ENCODE measurements at regions not wholly inside any gene's neighbourhood (a gene's known extent, or its start where the extent isn't known, plus 50 kb on each side); places are given as distances from the start of the nearest gene placed in this dataset.

DNA sequence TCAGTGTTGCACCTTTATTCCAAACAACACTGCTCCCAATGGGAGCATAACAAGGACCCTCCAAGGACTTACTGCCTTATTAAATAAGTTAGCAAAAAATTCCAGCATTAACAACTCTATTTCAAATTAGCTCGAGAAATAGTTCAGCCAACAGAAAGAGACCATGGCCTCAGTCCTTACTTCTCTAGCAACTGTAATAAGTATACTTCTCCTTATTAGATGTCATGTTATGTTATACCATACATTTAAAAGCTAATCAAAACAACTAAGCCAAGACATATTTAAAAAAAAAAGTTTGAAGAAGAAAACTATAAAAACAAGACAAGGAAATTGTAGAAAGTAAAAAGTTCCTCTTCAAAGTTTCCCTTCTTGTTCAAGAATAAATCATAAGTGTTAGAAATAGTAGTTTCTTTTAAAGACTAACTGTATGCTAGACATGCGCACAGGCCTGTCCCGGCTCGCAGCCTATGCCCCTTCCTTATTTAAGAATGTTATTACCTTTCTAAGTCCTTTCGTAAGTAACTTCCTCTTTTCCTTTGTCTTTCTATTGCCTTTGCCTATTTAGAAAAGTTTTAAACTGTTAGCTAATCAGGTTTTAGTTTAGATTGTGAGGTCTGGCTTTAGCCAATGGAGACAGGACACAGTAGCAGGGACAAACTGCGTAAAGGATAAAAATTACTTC, 68.6 kb downstream of the RESF1 start:
- Histone ChIP-seq H3K27me3 (no peaks in the 10 kb centered on the region), H3K9me3 (no peaks in the 10 kb centered on the region), H3K4me3 (no peak overlapping the region), H3K4me1 (no peaks in the 10 kb centered on the region), H3K27ac (no peak overlapping the region), H3K36me3 (no peaks in the 10 kb centered on the region)
- TF ChIP-seq, protein P1, sequence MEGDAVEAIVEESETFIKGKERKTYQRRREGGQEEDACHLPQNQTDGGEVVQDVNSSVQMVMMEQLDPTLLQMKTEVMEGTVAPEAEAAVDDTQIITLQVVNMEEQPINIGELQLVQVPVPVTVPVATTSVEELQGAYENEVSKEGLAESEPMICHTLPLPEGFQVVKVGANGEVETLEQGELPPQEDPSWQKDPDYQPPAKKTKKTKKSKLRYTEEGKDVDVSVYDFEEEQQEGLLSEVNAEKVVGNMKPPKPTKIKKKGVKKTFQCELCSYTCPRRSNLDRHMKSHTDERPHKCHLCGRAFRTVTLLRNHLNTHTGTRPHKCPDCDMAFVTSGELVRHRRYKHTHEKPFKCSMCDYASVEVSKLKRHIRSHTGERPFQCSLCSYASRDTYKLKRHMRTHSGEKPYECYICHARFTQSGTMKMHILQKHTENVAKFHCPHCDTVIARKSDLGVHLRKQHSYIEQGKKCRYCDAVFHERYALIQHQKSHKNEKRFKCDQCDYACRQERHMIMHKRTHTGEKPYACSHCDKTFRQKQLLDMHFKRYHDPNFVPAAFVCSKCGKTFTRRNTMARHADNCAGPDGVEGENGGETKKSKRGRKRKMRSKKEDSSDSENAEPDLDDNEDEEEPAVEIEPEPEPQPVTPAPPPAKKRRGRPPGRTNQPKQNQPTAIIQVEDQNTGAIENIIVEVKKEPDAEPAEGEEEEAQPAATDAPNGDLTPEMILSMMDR (IDR thresholded peaks at IDR 0.05): no peak
- no peak for DNase-seq
- intact Hi-C loops (cut with DNase I): no loop called here
- no peak for ATAC-seq
- WGBS, 4 donors: 91 to 95% (median 93%) methylated on average over 6 of the region's 6 CpGs

DNA sequence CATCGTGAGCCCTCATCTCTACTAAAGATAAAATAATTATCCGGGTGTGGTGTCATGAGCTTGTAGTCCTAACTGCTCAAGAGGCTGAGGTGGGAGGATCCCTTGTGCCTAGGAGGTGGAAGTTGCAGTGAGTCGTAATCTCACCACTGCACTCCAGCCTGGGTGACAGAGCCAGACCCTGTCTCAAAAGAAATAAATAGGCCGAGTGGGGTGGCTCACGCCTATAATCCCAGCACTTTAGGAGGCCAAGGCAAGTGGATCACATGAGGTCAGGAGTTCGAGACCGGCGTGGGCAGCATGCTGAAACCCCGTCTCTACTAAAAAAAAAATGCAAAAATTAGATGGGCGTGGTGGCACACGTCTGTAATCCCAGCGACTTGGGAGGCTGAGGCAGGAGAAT, 70.9 kb downstream of the RESF1 start:
- 92 to 95% (median 94%) methylated on average over 12 of the region's 12 CpGs for WGBS, 4 donors
- Histone ChIP-seq H3K4me3 (no peak overlapping the region), H3K27ac (no peak overlapping the region), H3K9me3 (no peaks in the 10 kb centered on the region), H3K36me3 (no peaks in the 10 kb centered on the region), H3K4me1 (no peaks in the 10 kb centered on the region), H3K27me3 (no peaks in the 10 kb centered on the region)
- TF ChIP-seq POLR2A (IDR thresholded peaks at IDR 0.05): no peak
- TF ChIP-seq, protein P1 (IDR thresholded peaks at IDR 0.05): no peak
- ATAC-seq (no peak), DNase-seq (no peak)
- intact Hi-C loops (cut with DNase I): no loop called here

DNA sequence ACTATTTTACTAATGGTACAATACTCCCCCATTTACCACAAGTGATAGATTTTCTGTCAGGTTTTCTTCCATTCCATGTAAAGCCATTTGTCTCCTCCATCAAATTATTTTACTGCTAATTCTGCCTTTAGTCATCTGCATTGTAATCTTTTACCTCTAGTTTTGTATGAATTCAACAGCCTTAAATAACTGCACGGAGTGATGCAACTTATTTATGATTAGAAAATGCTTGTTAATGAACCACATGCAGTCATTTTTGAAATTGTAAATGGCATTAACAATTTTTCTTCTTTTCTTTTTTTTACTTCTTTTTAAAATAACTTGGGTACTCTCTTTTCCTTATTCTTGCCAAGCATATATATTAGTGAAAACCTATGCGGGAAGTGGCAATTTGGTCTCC, 71.5 kb downstream of the RESF1 start:
- WGBS, 4 donors: 70 to 78% (median 76%) methylated on average over 2 of the region's 2 CpGs
- H3K27me3 ChIP-seq: no peaks in the 10 kb centered on the region
- intact Hi-C loops (cut with DNase I): no loop called here
- H3K4me1 ChIP-seq: no peaks in the 10 kb centered on the region
- no peak overlapping the region for H3K4me3 ChIP-seq
- H3K27ac ChIP-seq: no peak overlapping the region
- no peak for DNase-seq
- TF ChIP-seq POLR2A (IDR thresholded peaks at IDR 0.05): no peak
- TF ChIP-seq, protein P1 (IDR thresholded peaks at IDR 0.05): no peak
- H3K36me3 ChIP-seq: no peaks in the 10 kb centered on the region
- no peaks in the 10 kb centered on the region for H3K9me3 ChIP-seq
- no peak for ATAC-seq

DNA sequence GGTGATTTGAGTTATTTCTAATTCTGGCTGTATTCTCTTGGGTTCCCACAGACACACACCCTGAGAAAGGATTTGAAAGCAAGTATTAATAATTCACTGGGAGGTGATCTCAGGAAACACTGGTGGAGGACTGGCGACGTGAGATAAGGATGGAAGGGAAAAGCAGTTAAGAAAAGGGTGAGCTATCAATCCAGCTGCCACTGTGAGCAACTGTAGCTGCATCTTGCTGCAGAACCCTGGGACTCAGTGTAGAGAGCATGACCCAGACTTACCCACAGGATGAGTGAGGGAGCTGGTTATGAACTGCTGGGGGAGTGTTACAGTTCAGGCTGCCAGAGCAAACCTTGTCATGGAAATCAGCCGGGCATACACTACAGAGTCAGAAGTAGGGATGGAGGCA, 71.9 kb downstream of the RESF1 start:
- Histone ChIP-seq H3K9me3 (no peaks in the 10 kb centered on the region), H3K27ac (no peak overlapping the region), H3K4me1 (no peaks in the 10 kb centered on the region), H3K36me3 (no peaks in the 10 kb centered on the region), H3K4me3 (no peak overlapping the region), H3K27me3 (no peaks in the 10 kb centered on the region)
- intact Hi-C loops (cut with DNase I): no loop called here
- DNase-seq: no peak
- WGBS, 4 donors: 38 to 58% (median 50%) methylated on average over 3 of the region's 3 CpGs
- no peak for TF ChIP-seq POLR2A (IDR thresholded peaks at IDR 0.05)
- TF ChIP-seq, protein P1 (IDR thresholded peaks at IDR 0.05): no peak
- ATAC-seq: peak in 2 of 4 donors; percentile 34 to 76
